GM13976 (cell line): ENCODE measurements at regions not wholly inside any gene's neighbourhood (a gene's known extent, or its start where the extent isn't known, plus 50 kb on each side); places are given as distances from the start of the nearest gene placed in this dataset.

Experiments
- DNase-seq: peaks from one replicate; pipeline ENCODE4 v3.0.0; 2012; ENCODE audit warnings: low spot score
- in situ Hi-C: fragments of 300-500 bp; cut with MboI; formaldehyde crosslinking; loops from one replicate; pipeline ENCODE4 v1.12.0; 2022; ENCODE audit warnings: low sequenced_read_pairs, mixed read lengths, inconsistent platforms; ENCODE audit not compliant: unreplicated experiment
- TF ChIP-seq, protein P1 (sequence below): IDR thresholded peaks from 2 replicates; pipeline ENCODE4 v1.5.1; 2012; ENCODE audit warnings: borderline replicate concordance, mild to moderate bottlenecking; ENCODE audit not compliant: insufficient read depth; ENCODE audit errors: extremely low read depth, missing control alignments, control extremely low read depth

DNA sequence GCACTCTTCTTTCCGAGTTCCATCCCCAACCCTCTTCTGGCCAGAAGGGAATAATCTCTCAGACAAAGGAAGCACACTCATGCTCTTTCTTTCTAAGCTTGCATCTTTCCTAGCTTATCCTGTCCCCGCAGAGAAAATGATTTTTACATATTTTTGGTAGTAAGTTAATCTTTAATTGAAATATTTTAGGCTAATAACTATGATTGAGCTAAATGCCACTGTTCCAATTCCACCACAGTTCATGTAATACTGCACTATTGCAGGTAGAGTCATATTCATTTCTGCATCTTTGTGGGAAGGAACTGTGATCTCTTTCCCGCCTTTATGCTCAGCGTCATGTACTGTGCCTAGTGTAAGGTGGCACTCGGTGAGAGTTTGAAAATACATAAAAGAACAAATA is 158.9 kb upstream of the FOXG1 start:
- no peak for DNase-seq
- in situ Hi-C loops: no loop called here
- TF ChIP-seq, protein P1, sequence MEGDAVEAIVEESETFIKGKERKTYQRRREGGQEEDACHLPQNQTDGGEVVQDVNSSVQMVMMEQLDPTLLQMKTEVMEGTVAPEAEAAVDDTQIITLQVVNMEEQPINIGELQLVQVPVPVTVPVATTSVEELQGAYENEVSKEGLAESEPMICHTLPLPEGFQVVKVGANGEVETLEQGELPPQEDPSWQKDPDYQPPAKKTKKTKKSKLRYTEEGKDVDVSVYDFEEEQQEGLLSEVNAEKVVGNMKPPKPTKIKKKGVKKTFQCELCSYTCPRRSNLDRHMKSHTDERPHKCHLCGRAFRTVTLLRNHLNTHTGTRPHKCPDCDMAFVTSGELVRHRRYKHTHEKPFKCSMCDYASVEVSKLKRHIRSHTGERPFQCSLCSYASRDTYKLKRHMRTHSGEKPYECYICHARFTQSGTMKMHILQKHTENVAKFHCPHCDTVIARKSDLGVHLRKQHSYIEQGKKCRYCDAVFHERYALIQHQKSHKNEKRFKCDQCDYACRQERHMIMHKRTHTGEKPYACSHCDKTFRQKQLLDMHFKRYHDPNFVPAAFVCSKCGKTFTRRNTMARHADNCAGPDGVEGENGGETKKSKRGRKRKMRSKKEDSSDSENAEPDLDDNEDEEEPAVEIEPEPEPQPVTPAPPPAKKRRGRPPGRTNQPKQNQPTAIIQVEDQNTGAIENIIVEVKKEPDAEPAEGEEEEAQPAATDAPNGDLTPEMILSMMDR: no peak

DNA sequence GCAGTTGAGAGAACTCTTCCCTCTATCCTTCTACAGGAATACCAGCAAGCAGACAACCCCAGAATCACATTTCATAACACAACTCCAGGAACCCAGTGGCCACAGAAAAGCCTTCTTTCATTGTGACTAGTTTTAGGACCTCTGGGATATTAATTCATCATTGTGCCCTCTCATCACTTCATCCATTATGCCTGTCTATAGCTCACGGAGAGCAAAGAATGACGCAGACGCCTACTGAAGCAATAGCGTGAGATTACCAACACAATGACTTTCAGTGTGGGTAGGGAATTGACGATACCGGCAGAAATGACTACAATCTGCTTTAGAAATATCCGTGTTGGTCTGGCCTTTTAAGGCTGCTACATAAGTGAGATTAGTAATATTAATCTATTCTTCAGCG is 158.1 kb upstream of the FOXG1 start:
- in situ Hi-C loops: no loop called here
- TF ChIP-seq, protein P1: no peak
- DNase-seq: no peak

DNA sequence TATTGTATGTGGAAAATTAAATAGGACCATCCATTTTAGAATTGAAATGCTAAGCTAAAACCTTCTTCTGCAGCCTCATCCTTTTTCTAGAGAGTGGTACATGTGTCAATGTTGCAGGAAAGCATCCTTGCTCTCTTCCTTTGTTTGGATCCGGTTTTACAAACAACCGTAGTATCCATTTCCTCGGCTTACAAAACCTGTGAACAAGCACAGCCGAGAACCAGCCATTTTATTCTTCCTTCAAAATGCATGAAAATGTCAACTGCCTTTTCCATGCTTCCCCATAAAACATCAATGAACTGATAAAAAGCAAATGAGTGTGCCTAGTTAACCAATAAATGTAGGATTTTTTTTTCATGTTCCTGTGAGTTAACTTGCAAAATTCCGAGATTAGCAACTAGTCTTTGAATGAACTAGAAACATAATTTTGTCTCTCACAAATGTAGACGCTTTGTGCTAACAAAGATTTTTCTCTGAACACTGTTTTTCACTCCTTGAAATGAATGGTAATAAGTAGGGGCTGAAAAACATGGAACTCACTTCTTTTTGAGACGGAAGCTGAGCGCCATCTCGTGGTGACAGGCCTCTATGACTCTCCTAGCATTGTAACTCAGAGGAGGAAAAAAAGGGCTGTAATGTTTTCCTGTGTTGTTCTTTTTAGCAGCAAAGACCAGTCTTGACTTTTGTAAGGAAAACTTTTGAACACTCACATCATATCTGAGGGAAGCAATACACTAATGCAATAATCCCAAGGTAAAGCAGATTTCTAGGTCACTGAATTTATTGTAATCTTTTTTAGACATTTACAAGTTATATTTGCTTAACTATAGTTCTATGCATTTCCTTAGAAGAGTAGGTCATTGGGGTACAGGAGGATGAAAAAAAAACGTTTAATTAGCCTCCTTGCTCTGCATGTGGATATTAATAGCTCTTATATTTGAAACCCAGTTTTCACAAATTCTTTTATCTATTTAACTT is 157.4 kb upstream of the FOXG1 start:
- TF ChIP-seq, protein P1: peak; percentile 56
- no peak for DNase-seq
- in situ Hi-C loops: no loop called here

DNA sequence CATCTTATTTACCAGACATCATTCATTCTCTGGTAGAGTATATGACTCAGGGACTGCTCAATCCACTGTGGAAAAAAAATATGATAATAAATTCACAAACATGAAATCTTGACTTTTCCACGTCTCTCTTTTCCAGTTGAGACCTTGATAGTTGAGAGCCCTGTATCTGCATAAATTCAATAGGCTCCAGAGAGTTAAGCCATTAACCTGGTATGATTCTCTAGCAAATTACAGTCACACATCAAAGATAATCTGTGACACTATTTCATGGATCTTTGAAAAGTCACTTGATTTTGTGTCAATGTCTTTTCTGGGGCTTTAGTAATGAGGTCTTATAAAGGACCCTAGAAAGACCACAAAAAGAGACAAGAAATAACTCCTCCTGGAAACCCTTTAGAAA is 154.2 kb upstream of the FOXG1 start:
- TF ChIP-seq, protein P1: no peak
- in situ Hi-C loops: no loop called here
- no peak for DNase-seq

DNA sequence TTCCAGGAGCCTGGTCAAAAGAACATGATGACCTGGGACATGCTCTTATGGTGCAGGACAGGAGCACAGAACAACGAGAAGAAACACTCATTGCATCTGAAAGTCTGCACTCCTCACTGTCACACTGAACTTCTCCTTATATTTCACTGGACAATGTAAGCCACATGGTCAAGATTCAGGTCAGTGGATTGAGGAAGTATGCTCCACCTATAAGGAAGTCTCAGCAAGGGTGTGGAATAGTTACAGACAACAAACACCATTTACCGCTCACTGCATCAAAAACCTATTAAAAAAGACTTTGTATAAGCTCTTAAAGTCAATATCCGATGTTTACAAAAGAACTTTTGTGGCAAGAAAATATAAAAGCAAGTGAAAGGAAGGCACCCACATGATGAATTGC is 153.1 kb upstream of the FOXG1 start:
- DNase-seq: no peak
- TF ChIP-seq, protein P1: no peak
- in situ Hi-C loops: no loop called here

DNA sequence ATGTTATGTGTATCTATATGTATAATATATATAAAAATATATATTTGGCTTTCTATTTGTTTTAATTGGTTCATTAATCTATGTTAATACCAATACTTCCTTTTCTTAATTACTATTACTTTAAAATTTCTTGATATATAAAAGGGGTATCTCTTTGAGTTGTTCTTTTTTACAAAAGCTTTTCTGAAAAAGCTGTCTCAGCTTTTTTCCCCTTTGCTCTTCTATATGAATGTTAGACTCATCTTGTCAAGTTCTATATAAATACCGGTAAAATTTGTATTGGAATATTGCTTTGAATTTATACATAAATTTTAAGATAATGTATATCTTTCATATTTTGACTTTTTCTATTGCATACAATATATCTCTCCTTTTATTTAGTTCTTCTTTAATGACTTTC is 139.8 kb upstream of the FOXG1 start:
- in situ Hi-C loops: no loop called here
- DNase-seq: no peak
- TF ChIP-seq, protein P1: no peak
